Panc1 (cell line): ENCODE measurements at regions not wholly inside any gene's neighbourhood (a gene's known extent, or its start where the extent isn't known, plus 50 kb on each side); places are given as distances from the start of the nearest gene placed in this dataset.

Experiments
- POLR2AphosphoS5 ChIP-seq: IDR thresholded peaks from 2 replicates; pipeline ENCODE4 v1.6.1; 2012; ENCODE audit warnings: mild to moderate bottlenecking, low read depth, low read length, moderate library complexity
- SIN3A ChIP-seq: IDR thresholded peaks from 2 replicates; pipeline ENCODE4 v1.6.1; 2012; ENCODE audit warnings: low read depth, mild to moderate bottlenecking, low read length, moderate library complexity, borderline replicate concordance; ENCODE audit not compliant: insufficient read depth
- TCF7L2 ChIP-seq: IDR thresholded peaks from 2 replicates; pipeline ENCODE4 v1.6.1; 2011; ENCODE audit warnings: mild to moderate bottlenecking, low read depth, low read length, inconsistent platforms
- TF ChIP-seq, protein P1 (sequence below): fragments of 450-650 bp; IDR thresholded peaks from 2 replicates; pipeline ENCODE4 v1.5.1; 2017; ENCODE audit warnings: mild to moderate bottlenecking
- TF ChIP-seq, protein P2 (sequence below), 2 experiments: IDR thresholded peaks; 2 replicates each; pipeline ENCODE4 v1.6.1; 2011 to 2012; ENCODE audit warnings: low read depth in 2 of 2, control low read depth in 1 of 2, low read length in 1 of 2, mild to moderate bottlenecking in 1 of 2, moderate library complexity in 1 of 2; ENCODE audit not compliant: insufficient read depth in 1 of 2

DNA sequence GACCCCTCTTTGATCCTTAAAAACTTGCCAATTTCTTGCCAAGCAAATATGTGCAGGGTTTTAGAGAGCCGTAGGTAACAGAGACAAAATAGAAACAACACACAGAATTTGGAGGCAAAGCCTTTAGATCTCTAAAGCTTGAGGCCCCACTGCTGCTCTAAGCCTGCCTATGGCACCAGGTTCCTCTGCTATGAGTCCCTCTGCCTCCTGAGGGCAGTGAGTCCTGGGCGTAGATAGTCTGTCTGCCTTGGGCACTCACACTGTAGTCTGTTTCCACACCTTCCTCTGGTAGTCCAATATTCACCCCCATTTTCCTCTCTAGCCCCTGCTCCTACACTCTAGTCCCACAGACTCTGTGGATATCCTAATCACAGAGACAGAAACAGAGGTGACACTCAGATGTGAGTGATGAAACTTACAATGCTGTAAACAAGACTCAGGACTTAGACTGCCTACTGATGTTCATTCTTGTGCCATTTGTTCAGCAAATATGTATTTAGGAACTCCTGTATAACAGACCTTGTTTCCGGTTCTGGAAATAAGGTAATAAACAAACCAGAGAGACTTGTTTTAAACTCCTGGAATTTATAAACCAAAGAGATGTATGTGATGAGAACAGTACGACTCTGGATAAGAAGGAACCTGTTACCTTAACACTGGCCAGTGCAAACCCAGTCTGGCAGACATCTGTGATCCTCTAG is 153.3 kb upstream of the PRSS1 start:
- TF ChIP-seq, protein P1, sequence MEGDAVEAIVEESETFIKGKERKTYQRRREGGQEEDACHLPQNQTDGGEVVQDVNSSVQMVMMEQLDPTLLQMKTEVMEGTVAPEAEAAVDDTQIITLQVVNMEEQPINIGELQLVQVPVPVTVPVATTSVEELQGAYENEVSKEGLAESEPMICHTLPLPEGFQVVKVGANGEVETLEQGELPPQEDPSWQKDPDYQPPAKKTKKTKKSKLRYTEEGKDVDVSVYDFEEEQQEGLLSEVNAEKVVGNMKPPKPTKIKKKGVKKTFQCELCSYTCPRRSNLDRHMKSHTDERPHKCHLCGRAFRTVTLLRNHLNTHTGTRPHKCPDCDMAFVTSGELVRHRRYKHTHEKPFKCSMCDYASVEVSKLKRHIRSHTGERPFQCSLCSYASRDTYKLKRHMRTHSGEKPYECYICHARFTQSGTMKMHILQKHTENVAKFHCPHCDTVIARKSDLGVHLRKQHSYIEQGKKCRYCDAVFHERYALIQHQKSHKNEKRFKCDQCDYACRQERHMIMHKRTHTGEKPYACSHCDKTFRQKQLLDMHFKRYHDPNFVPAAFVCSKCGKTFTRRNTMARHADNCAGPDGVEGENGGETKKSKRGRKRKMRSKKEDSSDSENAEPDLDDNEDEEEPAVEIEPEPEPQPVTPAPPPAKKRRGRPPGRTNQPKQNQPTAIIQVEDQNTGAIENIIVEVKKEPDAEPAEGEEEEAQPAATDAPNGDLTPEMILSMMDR: no peak
- TF ChIP-seq TCF7L2: no peak
- TF ChIP-seq SIN3A: no peak
- TF ChIP-seq POLR2AphosphoS5: no peak
- TF ChIP-seq, protein P2, sequence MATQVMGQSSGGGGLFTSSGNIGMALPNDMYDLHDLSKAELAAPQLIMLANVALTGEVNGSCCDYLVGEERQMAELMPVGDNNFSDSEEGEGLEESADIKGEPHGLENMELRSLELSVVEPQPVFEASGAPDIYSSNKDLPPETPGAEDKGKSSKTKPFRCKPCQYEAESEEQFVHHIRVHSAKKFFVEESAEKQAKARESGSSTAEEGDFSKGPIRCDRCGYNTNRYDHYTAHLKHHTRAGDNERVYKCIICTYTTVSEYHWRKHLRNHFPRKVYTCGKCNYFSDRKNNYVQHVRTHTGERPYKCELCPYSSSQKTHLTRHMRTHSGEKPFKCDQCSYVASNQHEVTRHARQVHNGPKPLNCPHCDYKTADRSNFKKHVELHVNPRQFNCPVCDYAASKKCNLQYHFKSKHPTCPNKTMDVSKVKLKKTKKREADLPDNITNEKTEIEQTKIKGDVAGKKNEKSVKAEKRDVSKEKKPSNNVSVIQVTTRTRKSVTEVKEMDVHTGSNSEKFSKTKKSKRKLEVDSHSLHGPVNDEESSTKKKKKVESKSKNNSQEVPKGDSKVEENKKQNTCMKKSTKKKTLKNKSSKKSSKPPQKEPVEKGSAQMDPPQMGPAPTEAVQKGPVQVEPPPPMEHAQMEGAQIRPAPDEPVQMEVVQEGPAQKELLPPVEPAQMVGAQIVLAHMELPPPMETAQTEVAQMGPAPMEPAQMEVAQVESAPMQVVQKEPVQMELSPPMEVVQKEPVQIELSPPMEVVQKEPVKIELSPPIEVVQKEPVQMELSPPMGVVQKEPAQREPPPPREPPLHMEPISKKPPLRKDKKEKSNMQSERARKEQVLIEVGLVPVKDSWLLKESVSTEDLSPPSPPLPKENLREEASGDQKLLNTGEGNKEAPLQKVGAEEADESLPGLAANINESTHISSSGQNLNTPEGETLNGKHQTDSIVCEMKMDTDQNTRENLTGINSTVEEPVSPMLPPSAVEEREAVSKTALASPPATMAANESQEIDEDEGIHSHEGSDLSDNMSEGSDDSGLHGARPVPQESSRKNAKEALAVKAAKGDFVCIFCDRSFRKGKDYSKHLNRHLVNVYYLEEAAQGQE (IDR thresholded peaks at IDR 0.05; ENCODE audit: insufficient read depth in 1 of 2, low read depth in 2 of 2, low read length in 1 of 2): no peak
